Progenitor cell of endocrine pancreas (in vitro differentiated cells): ENCODE measurements at regions not wholly inside any gene's neighbourhood (a gene's known extent, or its start where the extent isn't known, plus 50 kb on each side); places are given as distances from the start of the nearest gene placed in this dataset.
"Not testable (repeated sequence)": the region's sequence is repeated elsewhere in the genome, so short reads cannot be mapped to it uniquely, and the experiment has no call there.

Experiments used
- DNase-seq: peaks from one replicate; pipeline ENCODE4 v3.0.0; 2021; ENCODE audit warnings: low spot score; ENCODE audit not compliant: unreplicated experiment
- H3K27ac Mint-ChIP-seq: 2 replicates; pipeline ENCODE4 v1.8.0; 2021; ENCODE audit warnings: mild to moderate bottlenecking, moderate library complexity, mixed read lengths
- H3K27me3 Mint-ChIP-seq: 2 replicates; pipeline ENCODE4 v1.8.0; 2021; ENCODE audit warnings: mixed read lengths
- H3K36me3 Mint-ChIP-seq: 2 replicates; pipeline ENCODE4 v1.8.0; 2022; ENCODE audit warnings: mixed read lengths; ENCODE audit not compliant: insufficient read depth
- H3K4me1 Mint-ChIP-seq: 2 replicates; pipeline ENCODE4 v1.8.0; 2021; ENCODE audit warnings: low read depth, mixed read lengths
- H3K4me3 Mint-ChIP-seq: 2 replicates; pipeline ENCODE4 v1.8.0; 2021; ENCODE audit warnings: low read depth, mild to moderate bottlenecking, moderate library complexity, mixed read lengths
- H3K9me3 Mint-ChIP-seq: 2 replicates; pipeline ENCODE4 v1.8.0; 2021; ENCODE audit warnings: low read depth, mixed read lengths
- TF ChIP-seq, protein P1 (sequence below): fragments of 200-600 bp; sonication (generic); IDR thresholded peaks from one replicate; pipeline ENCODE4 v1.5.0; 2021; ENCODE audit warnings: antibody characterized with exemption, mild to moderate bottlenecking; ENCODE audit not compliant: unreplicated experiment

DNA sequence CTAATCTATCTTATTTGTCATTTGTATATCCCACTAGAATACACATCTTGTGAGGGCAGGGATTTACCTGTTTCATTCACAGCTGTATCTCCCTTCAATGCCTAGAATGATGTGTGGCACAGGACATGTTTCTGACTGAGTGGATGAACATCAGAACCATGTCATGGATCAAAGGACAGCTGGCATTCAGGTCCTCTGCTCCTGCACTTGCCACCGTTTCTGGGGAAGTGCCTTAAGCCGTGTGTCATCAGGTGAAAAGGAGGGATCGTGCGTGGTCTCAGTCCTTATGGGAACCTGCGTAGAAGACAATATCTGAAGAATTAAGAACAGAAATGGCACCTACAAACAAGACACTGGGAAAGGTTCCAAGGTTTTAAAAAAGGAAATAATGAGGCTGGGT lies 206.1 kb upstream of the GATA6 start:
- TF ChIP-seq, protein P1, sequence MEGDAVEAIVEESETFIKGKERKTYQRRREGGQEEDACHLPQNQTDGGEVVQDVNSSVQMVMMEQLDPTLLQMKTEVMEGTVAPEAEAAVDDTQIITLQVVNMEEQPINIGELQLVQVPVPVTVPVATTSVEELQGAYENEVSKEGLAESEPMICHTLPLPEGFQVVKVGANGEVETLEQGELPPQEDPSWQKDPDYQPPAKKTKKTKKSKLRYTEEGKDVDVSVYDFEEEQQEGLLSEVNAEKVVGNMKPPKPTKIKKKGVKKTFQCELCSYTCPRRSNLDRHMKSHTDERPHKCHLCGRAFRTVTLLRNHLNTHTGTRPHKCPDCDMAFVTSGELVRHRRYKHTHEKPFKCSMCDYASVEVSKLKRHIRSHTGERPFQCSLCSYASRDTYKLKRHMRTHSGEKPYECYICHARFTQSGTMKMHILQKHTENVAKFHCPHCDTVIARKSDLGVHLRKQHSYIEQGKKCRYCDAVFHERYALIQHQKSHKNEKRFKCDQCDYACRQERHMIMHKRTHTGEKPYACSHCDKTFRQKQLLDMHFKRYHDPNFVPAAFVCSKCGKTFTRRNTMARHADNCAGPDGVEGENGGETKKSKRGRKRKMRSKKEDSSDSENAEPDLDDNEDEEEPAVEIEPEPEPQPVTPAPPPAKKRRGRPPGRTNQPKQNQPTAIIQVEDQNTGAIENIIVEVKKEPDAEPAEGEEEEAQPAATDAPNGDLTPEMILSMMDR: no peak
- DNase-seq: no peak
- Mint-ChIP-seq H3K4me1 (peaks cover 3% of the 10 kb centered on the region), H3K9me3 (peaks cover under 1% of the 10 kb centered on the region), H3K27me3 (no peaks in the 10 kb centered on the region), H3K27ac (no peak overlapping the region), H3K36me3 (no peaks in the 10 kb centered on the region), H3K4me3 (no peak overlapping the region)

DNA sequence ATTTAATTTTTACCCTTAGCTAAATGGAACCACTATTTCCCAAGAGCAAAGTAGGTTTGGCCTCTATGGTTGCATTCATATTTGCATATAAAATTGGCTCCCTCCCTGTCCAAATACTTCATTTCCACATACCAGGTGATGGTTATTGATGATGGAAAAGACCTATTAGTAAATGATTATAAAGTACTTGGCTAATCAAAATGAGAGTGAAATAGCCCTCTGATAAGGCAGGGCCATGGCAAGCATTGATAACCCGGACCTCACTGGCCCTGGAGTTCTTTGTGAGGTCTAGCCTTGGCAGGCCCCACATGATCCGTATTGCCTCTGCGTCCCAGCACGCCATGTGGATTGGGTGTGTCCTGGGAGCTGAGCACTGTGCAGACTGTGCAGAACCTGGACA lies 201.1 kb upstream of the GATA6 start:
- no peak overlapping the region for H3K4me3 Mint-ChIP-seq
- no peaks in the 10 kb centered on the region for H3K36me3 Mint-ChIP-seq
- H3K9me3 Mint-ChIP-seq: no peaks in the 10 kb centered on the region
- H3K27me3 Mint-ChIP-seq: no peaks in the 10 kb centered on the region
- TF ChIP-seq, protein P1: no peak
- peak overlapping the region; percentile 6 for H3K27ac Mint-ChIP-seq
- peaks cover 10% of the 10 kb centered on the region for H3K4me1 Mint-ChIP-seq
- no peak for DNase-seq

DNA sequence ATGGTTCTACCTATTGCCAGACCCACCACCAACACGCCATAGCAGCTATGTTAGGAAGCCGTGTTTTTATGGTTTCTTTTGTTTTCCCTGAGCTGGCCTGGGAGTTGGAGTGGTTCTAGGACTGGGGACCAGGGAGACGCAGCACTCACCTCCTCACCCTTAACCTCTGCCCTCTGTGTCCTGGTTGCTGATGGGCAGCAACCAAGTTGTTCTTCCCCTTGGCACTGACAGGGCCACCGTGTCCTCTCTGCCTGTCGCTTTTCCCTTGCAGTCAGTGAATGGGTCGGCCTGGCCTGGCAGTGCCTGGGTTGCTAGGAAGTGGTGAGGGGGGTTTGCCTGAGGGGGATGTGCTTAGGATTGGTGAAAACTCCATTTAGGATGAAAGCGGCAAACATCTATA lies 197.1 kb upstream of the GATA6 start:
- TF ChIP-seq, protein P1: no peak
- H3K4me3 Mint-ChIP-seq: no peak overlapping the region
- no peaks in the 10 kb centered on the region for H3K27me3 Mint-ChIP-seq
- no peaks in the 10 kb centered on the region for H3K9me3 Mint-ChIP-seq
- H3K36me3 Mint-ChIP-seq: no peaks in the 10 kb centered on the region
- peaks cover 13% of the 10 kb centered on the region for H3K4me1 Mint-ChIP-seq
- no peak for DNase-seq
- H3K27ac Mint-ChIP-seq: no peak overlapping the region

DNA sequence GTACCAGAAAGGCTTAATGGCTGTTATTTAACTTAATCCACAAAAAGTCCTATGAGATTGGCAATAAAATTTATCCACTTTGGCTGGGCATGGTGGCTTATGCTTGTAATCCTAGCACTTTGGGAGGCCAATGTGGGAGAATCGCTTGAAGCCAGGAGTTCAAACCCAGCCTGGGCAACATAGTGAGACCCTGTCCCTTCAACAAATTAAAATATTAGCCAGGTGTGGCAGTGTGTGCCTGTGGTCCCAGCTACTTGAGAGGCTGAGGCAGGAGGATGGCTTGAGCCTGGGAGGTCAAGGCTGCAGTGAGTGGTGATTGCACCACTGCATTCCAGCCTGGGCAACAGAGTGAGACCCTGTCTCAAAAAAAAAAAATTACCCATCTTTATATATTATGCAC lies 193.4 kb upstream of the GATA6 start:
- H3K4me1 Mint-ChIP-seq: peaks cover 32% of the 10 kb centered on the region
- not testable (repeated sequence) for H3K4me3 Mint-ChIP-seq, H3K36me3 Mint-ChIP-seq, H3K9me3 Mint-ChIP-seq, H3K27ac Mint-ChIP-seq, DNase-seq, H3K27me3 Mint-ChIP-seq

DNA sequence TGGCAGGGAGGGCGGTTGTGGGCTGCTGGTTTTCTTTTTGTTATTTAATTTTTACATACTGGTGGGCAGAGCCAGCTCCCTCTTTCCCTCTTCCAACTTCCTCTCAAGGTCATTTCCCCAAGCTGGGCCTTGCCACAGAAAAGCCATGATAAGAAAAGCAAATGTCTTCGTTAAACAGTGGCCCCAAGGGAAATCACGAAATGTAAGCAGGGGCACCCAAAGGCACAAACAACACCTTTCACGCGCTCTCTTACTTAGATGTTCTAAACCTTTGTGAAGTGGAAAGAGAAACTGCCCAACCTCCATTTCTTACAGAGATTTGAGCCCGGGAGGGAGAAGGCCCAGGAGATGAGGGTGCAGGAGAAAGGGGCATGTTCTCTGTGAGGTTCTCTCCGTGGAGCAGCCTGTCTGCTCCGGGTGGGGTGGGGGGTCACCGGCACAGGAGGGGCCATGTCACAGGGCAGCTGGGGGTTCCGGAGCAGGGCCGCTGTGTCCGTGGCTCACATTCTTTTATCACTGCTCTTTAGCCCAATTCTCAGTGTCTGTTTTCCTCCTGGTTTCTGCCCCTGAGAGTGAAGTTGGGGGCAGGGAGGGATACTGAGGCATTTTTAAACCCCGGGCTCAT lies 190.7 kb upstream of the GATA6 start:
- Mint-ChIP-seq H3K36me3 (peaks cover 1% of the 10 kb centered on the region), H3K9me3 (peaks cover 5% of the 10 kb centered on the region), H3K4me3 (peak overlapping the region; percentile 63), H3K27ac (peak overlapping the region; percentile 97), H3K4me1 (peaks cover 38% of the 10 kb centered on the region), H3K27me3 (no peaks in the 10 kb centered on the region)
- no peak for DNase-seq
- TF ChIP-seq, protein P1: no peak

DNA sequence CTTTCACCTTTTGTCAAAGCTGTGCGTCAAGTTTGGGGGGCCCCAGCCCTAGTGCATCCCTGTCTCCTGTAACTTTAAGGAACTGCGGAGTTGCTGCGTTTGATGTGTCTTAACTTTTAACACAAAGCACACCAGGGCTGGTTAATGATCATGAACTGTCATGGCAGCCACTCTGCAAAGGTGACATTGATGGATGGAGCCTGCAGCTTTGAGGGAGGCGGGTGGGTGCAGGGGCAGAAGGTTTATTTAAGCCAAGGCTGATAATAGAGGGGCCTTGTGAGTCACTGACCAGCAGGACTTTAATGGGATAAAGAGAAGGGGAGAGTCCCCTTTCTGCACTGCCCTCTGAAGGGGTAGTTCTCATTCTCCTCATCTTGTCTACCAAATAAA lies 190.2 kb upstream of the GATA6 start:
- H3K27me3 Mint-ChIP-seq: no peaks in the 10 kb centered on the region
- peak; percentile 40 for DNase-seq
- peaks cover 1% of the 10 kb centered on the region for H3K36me3 Mint-ChIP-seq
- peaks cover 38% of the 10 kb centered on the region for H3K4me1 Mint-ChIP-seq
- H3K4me3 Mint-ChIP-seq: peak overlapping the region; percentile 63
- peaks cover 5% of the 10 kb centered on the region for H3K9me3 Mint-ChIP-seq
- TF ChIP-seq, protein P1: no peak
- H3K27ac Mint-ChIP-seq: peak overlapping the region; percentile 97
